CD14-positive monocyte (primary cell): ENCODE measurements at regions not wholly inside any gene's neighbourhood (a gene's known extent, or its start where the extent isn't known, plus 50 kb on each side); places are given as distances from the start of the nearest gene placed in this dataset.
A peak's percentile ranks its signal among the peaks of the same experiment; 100 is the strongest.

Experiments
- DNase-seq, 3 donors: peaks; one replicate each; pipeline ENCODE4 v3.0.0-alpha.2; 2011 to 2022
- H2AFZ ChIP-seq: 2 replicates; pipeline ENCODE4 v1.6.0; 2012; ENCODE audit warnings: mild to moderate bottlenecking, low read depth, low read length, inconsistent platforms; ENCODE audit not compliant: insufficient read depth, poor library complexity, severe bottlenecking
- H3K27ac ChIP-seq, 2 donors: 1 replicate in 1 of 2; 2 replicates in 1 of 2; pipeline ENCODE4 v1.5.1; 2012 to 2013; ENCODE audit warnings: low read length in 2 of 2, control low read depth in 1 of 2, inconsistent platforms in 1 of 2, low read depth in 1 of 2, mild to moderate bottlenecking in 1 of 2
- H3K27me3 ChIP-seq, 2 donors: one replicate each; pipeline versions ENCODE4 v1.6.0 to v1.6.1; 2011 to 2013; ENCODE audit warnings: low read length in 2 of 2; ENCODE audit not compliant: control insufficient read depth in 2 of 2, insufficient read depth in 2 of 2
- H3K36me3 ChIP-seq, 2 donors: replicated peaks in 1 of 2; 1 replicate in 1 of 2; 2 replicates in 1 of 2; pipeline versions ENCODE4 v1.5.1 to v1.6.1; 2012 to 2013; ENCODE audit warnings: low read length in 2 of 2, control low read depth in 1 of 2, inconsistent platforms in 1 of 2, mild to moderate bottlenecking in 1 of 2; ENCODE audit not compliant: insufficient read depth in 2 of 2, control insufficient read depth in 1 of 2
- H3K4me1 ChIP-seq, 2 donors: 1 replicate in 1 of 2; 2 replicates in 1 of 2; pipeline versions ENCODE4 v1.5.1 to v1.6.1; 2012 to 2013; ENCODE audit warnings: low read length in 2 of 2, control low read depth in 1 of 2, inconsistent platforms in 1 of 2, mild to moderate bottlenecking in 1 of 2, moderate library complexity in 1 of 2; ENCODE audit not compliant: insufficient read depth in 2 of 2, control insufficient read depth in 1 of 2
- H3K4me2 ChIP-seq: replicated peaks from 2 replicates; pipeline ENCODE3; 2012; ENCODE audit warnings: low read length, moderate library complexity, mild to moderate bottlenecking; ENCODE audit not compliant: poor library complexity, severe bottlenecking; ENCODE audit errors: extremely low read depth
- H3K4me3 ChIP-seq, 3 experiments: fragments of 200-600 bp in 1 of 3; sonication (generic) in 1 of 3; replicated peaks in 1 of 3; 1 replicate in 2 of 3; 2 replicates in 1 of 3; pipeline ENCODE4 v1.5.1; 2011 to 2013; ENCODE audit warnings: low read length in 3 of 3, mild to moderate bottlenecking in 3 of 3, control low read depth in 2 of 3, low read depth in 2 of 3, inconsistent platforms in 1 of 3, moderate library complexity in 1 of 3
- H3K79me2 ChIP-seq: 2 replicates; pipeline ENCODE4 v1.6.0; 2012; ENCODE audit warnings: mild to moderate bottlenecking, control low read depth, inconsistent platforms, low read length, moderate library complexity; ENCODE audit not compliant: insufficient read depth
- H3K9ac ChIP-seq: 2 replicates; pipeline ENCODE4 v1.6.0; 2017; ENCODE audit warnings: low read length, mild to moderate bottlenecking; ENCODE audit not compliant: insufficient read depth, poor library complexity, severe bottlenecking
- H3K9me3 ChIP-seq, 2 donors: replicated peaks in 1 of 2; 1 replicate in 1 of 2; 2 replicates in 1 of 2; pipeline versions ENCODE4 v1.5.1 to v1.6.1; 2012 to 2013; ENCODE audit warnings: low read length in 2 of 2, control low read depth in 1 of 2; ENCODE audit not compliant: control insufficient read depth in 1 of 2, insufficient read depth in 1 of 2
- H4K20me1 ChIP-seq: 2 replicates; pipeline ENCODE4 v1.6.0; 2012; ENCODE audit warnings: mild to moderate bottlenecking, low read length, control low read depth, moderate library complexity; ENCODE audit not compliant: insufficient read depth
- H3K27ac Mint-ChIP-seq, 7 donors: one replicate each; pipeline ENCODE4 v1.8.0; 2020; ENCODE audit warnings: mild to moderate bottlenecking in 7 of 7, mixed read lengths in 7 of 7, moderate library complexity in 6 of 7, inconsistent platforms in 2 of 7
- H3K27me3 Mint-ChIP-seq, 3 donors: one replicate each; pipeline ENCODE4 v1.8.0; 2021 to 2022; ENCODE audit warnings: low read depth in 3 of 3, mild to moderate bottlenecking in 3 of 3, mixed read lengths in 3 of 3, moderate library complexity in 3 of 3, inconsistent platforms in 1 of 3
- H3K36me3 Mint-ChIP-seq, 2 donors: one replicate each; pipeline ENCODE4 v1.8.0; 2020; ENCODE audit warnings: mixed read lengths in 2 of 2, inconsistent platforms in 1 of 2, mild to moderate bottlenecking in 1 of 2
- H3K4me1 Mint-ChIP-seq: one replicate; pipeline ENCODE4 v1.8.0; 2020; ENCODE audit warnings: mild to moderate bottlenecking, mixed read lengths
- H3K4me3 Mint-ChIP-seq, 2 donors: one replicate each; pipeline ENCODE4 v1.8.0; 2020; ENCODE audit warnings: mild to moderate bottlenecking in 2 of 2, mixed read lengths in 2 of 2, moderate library complexity in 1 of 2
- H3K9me3 Mint-ChIP-seq, 7 donors: one replicate each; pipeline ENCODE4 v1.8.0; 2020 to 2022; ENCODE audit warnings: mixed read lengths in 7 of 7, mild to moderate bottlenecking in 6 of 7, moderate library complexity in 6 of 7, inconsistent platforms in 2 of 7
- CTCF ChIP-seq: fragments of 200-600 bp; IDR thresholded peaks from one replicate; pipeline ENCODE4 v1.8.0; 2022; ENCODE audit warnings: antibody characterized with exemption, mild to moderate bottlenecking
- WGBS: methylation state at CpG from one replicate; pipeline ENCODE4 v1.1.5; 2013; ENCODE audit warnings: missing lambda C conversion rate; ENCODE audit not compliant: insufficient coverage; 5-methylcytosine and 5-hydroxymethylcytosine counted together
- intact Hi-C, 2 donors: fragments of 100-400 bp; cut with micrococcal nuclease; formaldehyde crosslinking; loops; one replicate each; pipeline versions ENCODE4 v1.15.0 to v1.15.1; 2023

GRCh38 chr17:74079537-74080300, 123.8 kb upstream of the RPL38 start:
- H3K4me1 Mint-ChIP-seq, result no peaks in the 10 kb centered on the region
- H3K9me3 Mint-ChIP-seq, result peaks cover 0 to 2% (median under 1%) of the 10 kb centered on the region in 7 donors
- no peak for TF ChIP-seq CTCF
- intact Hi-C loops, result no loop called here
- Histone ChIP-seq H3K9ac (no peak overlapping the region), H3K9me3 (peaks cover 0 to under 1% of the 10 kb centered on the region in 2 donors), H3K4me3 (no peak overlapping the region), H3K36me3 (no peaks in the 10 kb centered on the region), H3K27ac (no peak overlapping the region), H3K27me3 (no peaks in the 10 kb centered on the region), H2AFZ (no peak overlapping the region), H4K20me1 (no peaks in the 10 kb centered on the region), H3K79me2 (no peaks in the 10 kb centered on the region), H3K4me1 (no peaks in the 10 kb centered on the region), H3K4me2 (no peak overlapping the region)
- H3K36me3 Mint-ChIP-seq, result no peaks in the 10 kb centered on the region
- H3K27ac Mint-ChIP-seq, result peak overlapping the region in 1 of 7 donors; percentile 34
- peaks cover 2 to 32% (median 2%) of the 10 kb centered on the region in 3 donors for H3K27me3 Mint-ChIP-seq
- WGBS, result 94% methylated on average over 6 of the region's 11 CpGs
- no peak for DNase-seq
- no peak overlapping the region for H3K4me3 Mint-ChIP-seq

- Mint-ChIP-seq H3K4me3 (no peak overlapping the region), H3K36me3 (no peaks in the 10 kb centered on the region), H3K27ac (no peak overlapping the region), H3K27me3 (peaks cover 2 to 32% (median 5%) of the 10 kb centered on the region in 3 donors), H3K9me3 (peaks cover 9 to 14% (median 11%) of the 10 kb centered on the region in 7 donors), H3K4me1 (no peaks in the 10 kb centered on the region)
- intact Hi-C loops, result no loop called here
- H3K36me3 ChIP-seq, result no peaks in the 10 kb centered on the region
- DNase-seq, result no peak
- H3K4me1 ChIP-seq, result no peaks in the 10 kb centered on the region
- WGBS, result 70% methylated on average over 14 of the region's 21 CpGs
- H3K79me2 ChIP-seq, result no peaks in the 10 kb centered on the region
- H3K9ac ChIP-seq, result no peak overlapping the region
- H3K9me3 ChIP-seq, result peaks cover 5 to 10% of the 10 kb centered on the region in 2 donors
- H3K27ac ChIP-seq, result no peak overlapping the region
- no peak overlapping the region for H2AFZ ChIP-seq
- no peak for TF ChIP-seq CTCF
- H3K4me2 ChIP-seq, result no peak overlapping the region
- no peaks in the 10 kb centered on the region for H3K27me3 ChIP-seq
- no peaks in the 10 kb centered on the region for H4K20me1 ChIP-seq
- no peak overlapping the region for H3K4me3 ChIP-seq
Measured at GRCh38 chr17:74080656-74081582, 122.6 kb upstream of the RPL38 start.
